ENCODE measurements at regions not wholly inside any gene's neighbourhood (a gene's known extent, or its start where the extent isn't known, plus 50 kb on each side); places are given as distances from the start of the nearest gene placed in this dataset.

- Histone ChIP-seq H3K36me3 (ENCODE audit: control insufficient read depth, insufficient read depth, low read length) (no peaks in the 10 kb centered on the region), H3K27me3 (ENCODE audit: control insufficient read depth, insufficient read depth, low read length) (no peaks in the 10 kb centered on the region), H3K4me3 (ENCODE audit: low read length) (no peak overlapping the region), H3K27ac (ENCODE audit: low read length) (no peak overlapping the region), H3K9me3 (ENCODE audit: control insufficient read depth, insufficient read depth, low read length) (peaks cover 4% of the 10 kb centered on the region), H3K4me1 (ENCODE audit: control insufficient read depth, insufficient read depth, low read length) (no peaks in the 10 kb centered on the region)
- Mint-ChIP-seq H3K4me3 (no peak overlapping the region), H3K4me1 (no peaks in the 10 kb centered on the region), H3K9me3 (peaks cover 18 to 19% of the 10 kb centered on the region in 2 donors), H3K36me3 (peaks cover 10% of the 10 kb centered on the region), H3K27ac (no peak overlapping the region), H3K27me3 (ENCODE audit: low read depth in 2 of 2) (no peaks in the 10 kb centered on the region)
- ATAC-seq, result no peak
- intact Hi-C loops (cut with micrococcal nuclease), result no loop called here
- no peak for DNase-seq
- no peak for TF ChIP-seq CTCF (IDR thresholded peaks at IDR 0.05)
- WGBS (ENCODE audit: insufficient coverage), result no CpG with 5 or more reads among the region's 2 CpGs
Observed at GRCh38 chr5:118095115-118095514, 893.2 kb downstream of the DTWD2 start.

GRCh38 chr5:118088448-118088847 is 899.9 kb downstream of the DTWD2 start:
- Mint-ChIP-seq H3K27ac (no peak overlapping the region), H3K4me1 (no peaks in the 10 kb centered on the region), H3K9me3 (peaks cover 16 to 24% of the 10 kb centered on the region in 2 donors), H3K36me3 (peaks cover 25% of the 10 kb centered on the region), H3K4me3 (no peak overlapping the region), H3K27me3 (ENCODE audit: low read depth in 2 of 2) (no peaks in the 10 kb centered on the region)
- intact Hi-C loops (cut with micrococcal nuclease), result no loop called here
- no peaks in the 10 kb centered on the region for H3K36me3 ChIP-seq (ENCODE audit: control insufficient read depth, insufficient read depth, low read length)
- H3K27ac ChIP-seq (ENCODE audit: low read length), result no peak overlapping the region
- DNase-seq (no peak), ATAC-seq (no peak)
- H3K9me3 ChIP-seq (ENCODE audit: control insufficient read depth, insufficient read depth, low read length), result no peaks in the 10 kb centered on the region
- no peaks in the 10 kb centered on the region for H3K27me3 ChIP-seq (ENCODE audit: control insufficient read depth, insufficient read depth, low read length)
- no peak for TF ChIP-seq CTCF (IDR thresholded peaks at IDR 0.05)
- no peaks in the 10 kb centered on the region for H3K4me1 ChIP-seq (ENCODE audit: control insufficient read depth, insufficient read depth, low read length)
- H3K4me3 ChIP-seq (ENCODE audit: low read length), result no peak overlapping the region

- no peak for DNase-seq
- H3K36me3 Mint-ChIP-seq, result peaks cover 7% of the 10 kb centered on the region
- H3K4me1 Mint-ChIP-seq, result no peaks in the 10 kb centered on the region
- H3K9me3 ChIP-seq (ENCODE audit: control insufficient read depth, insufficient read depth, low read length), result no peaks in the 10 kb centered on the region
- no peak overlapping the region for H3K4me3 ChIP-seq (ENCODE audit: low read length)
- no peaks in the 10 kb centered on the region for H3K27me3 Mint-ChIP-seq (ENCODE audit: low read depth in 2 of 2)
- no peak overlapping the region for H3K27ac ChIP-seq (ENCODE audit: low read length)
- H3K9me3 Mint-ChIP-seq, result peaks cover 13 to 29% of the 10 kb centered on the region in 2 donors
- no peak overlapping the region for H3K27ac Mint-ChIP-seq
- WGBS (ENCODE audit: insufficient coverage), result no CpG with 5 or more reads among the region's 2 CpGs
- H3K27me3 ChIP-seq (ENCODE audit: control insufficient read depth, insufficient read depth, low read length), result no peaks in the 10 kb centered on the region
- H3K36me3 ChIP-seq (ENCODE audit: control insufficient read depth, insufficient read depth, low read length), result no peaks in the 10 kb centered on the region
- no peak for TF ChIP-seq CTCF (IDR thresholded peaks at IDR 0.05)
- no peak for ATAC-seq
- H3K4me3 Mint-ChIP-seq, result no peak overlapping the region
- H3K4me1 ChIP-seq (ENCODE audit: control insufficient read depth, insufficient read depth, low read length), result no peaks in the 10 kb centered on the region
- intact Hi-C loops (cut with micrococcal nuclease), result no loop called here
Observed at GRCh38 chr5:118076490-118076889, 911.9 kb downstream of the DTWD2 start.

- no peaks in the 10 kb centered on the region for H3K9me3 ChIP-seq (ENCODE audit: control insufficient read depth, insufficient read depth, low read length)
- Mint-ChIP-seq H3K4me1 (no peaks in the 10 kb centered on the region), H3K36me3 (no peaks in the 10 kb centered on the region), H3K27me3 (ENCODE audit: low read depth in 2 of 2) (no peaks in the 10 kb centered on the region), H3K9me3 (peaks cover 16% of the 10 kb centered on the region in 2 donors), H3K4me3 (no peak overlapping the region), H3K27ac (no peak overlapping the region)
- H3K27ac ChIP-seq (ENCODE audit: low read length), result no peak overlapping the region
- no peaks in the 10 kb centered on the region for H3K27me3 ChIP-seq (ENCODE audit: control insufficient read depth, insufficient read depth, low read length)
- H3K4me3 ChIP-seq (ENCODE audit: low read length), result no peak overlapping the region
- no peak for TF ChIP-seq CTCF (IDR thresholded peaks at IDR 0.05)
- DNase-seq, result no peak
- no peaks in the 10 kb centered on the region for H3K4me1 ChIP-seq (ENCODE audit: control insufficient read depth, insufficient read depth, low read length)
- 100% methylated on average over 2 of the region's 2 CpGs for WGBS (ENCODE audit: insufficient coverage)
- intact Hi-C loops (cut with micrococcal nuclease), result no loop called here
- no peak for ATAC-seq
- H3K36me3 ChIP-seq (ENCODE audit: control insufficient read depth, insufficient read depth, low read length), result no peaks in the 10 kb centered on the region
Observed at GRCh38 chr5:118070041-118070440, 918.3 kb downstream of the DTWD2 start.
